H7 (cell line): ENCODE measurements at regions not wholly inside any gene's neighbourhood (a gene's known extent, or its start where the extent isn't known, plus 50 kb on each side); places are given as distances from the start of the nearest gene placed in this dataset.
A peak's percentile ranks its signal among the peaks of the same experiment; 100 is the strongest.

Experiments used
- DNase-seq: peaks from one replicate; pipeline ENCODE4 v3.0.0; 2012
- H3K27me3 ChIP-seq: 2 replicates; pipeline ENCODE4 v1.6.0; 2011; ENCODE audit warnings: mild to moderate bottlenecking, low read length; ENCODE audit not compliant: control insufficient read depth, insufficient read depth
- H3K36me3 ChIP-seq: replicated peaks from 2 replicates; pipeline ENCODE4 v1.5.1; 2011; ENCODE audit warnings: low read length; ENCODE audit not compliant: control insufficient read depth, insufficient read depth
- H3K4me3 ChIP-seq: 2 replicates; pipeline ENCODE4 v1.5.1; 2011; ENCODE audit warnings: low read depth, mild to moderate bottlenecking, control low read depth, low read length, moderate library complexity; ENCODE audit not compliant: insufficient read depth

DNA sequence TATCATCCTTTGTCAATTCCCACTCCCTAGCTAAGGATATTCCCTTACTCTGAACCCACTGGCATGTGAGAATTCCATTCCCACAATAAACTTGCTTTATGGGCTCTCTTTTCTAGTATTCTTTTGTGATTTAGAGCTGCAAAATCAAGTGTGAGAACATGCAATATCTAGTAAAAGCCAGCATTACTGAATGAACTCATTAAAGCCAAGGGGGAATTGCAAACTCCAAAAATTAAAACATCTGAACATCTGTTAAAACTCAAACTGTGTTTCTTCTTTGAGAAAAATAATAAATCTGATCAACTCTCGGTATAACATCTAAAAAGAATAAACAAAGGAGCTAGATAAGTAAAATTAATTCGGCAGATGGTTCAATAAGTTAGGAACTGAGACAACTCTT lies 53.1 kb upstream of the MPDZ start:
- DNase-seq = no peak
- H3K4me3 ChIP-seq = no peak overlapping the region
- H3K36me3 ChIP-seq = no peaks in the 10 kb centered on the region
- H3K27me3 ChIP-seq = no peaks in the 10 kb centered on the region

DNA sequence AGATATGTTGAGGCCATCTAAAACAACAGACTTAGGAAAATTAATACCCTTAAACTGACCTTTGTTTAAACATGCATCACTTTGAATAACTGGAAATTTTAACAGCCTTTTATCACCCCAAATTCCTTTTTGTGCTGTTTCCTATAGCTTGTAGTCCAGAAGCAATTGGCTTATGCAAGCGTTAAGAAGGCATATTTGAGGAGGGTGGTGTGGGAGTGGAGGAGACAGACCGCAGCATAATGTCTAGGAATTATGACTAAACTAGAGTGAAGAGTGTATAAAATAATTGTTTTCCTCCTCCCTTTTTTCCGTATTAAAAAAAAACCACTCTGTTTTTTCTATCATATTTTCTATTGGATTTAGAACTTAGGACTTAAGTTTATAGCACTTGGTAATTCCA lies 51.8 kb upstream of the MPDZ start:
- no peak for DNase-seq
- H3K4me3 ChIP-seq = no peak overlapping the region
- no peaks in the 10 kb centered on the region for H3K36me3 ChIP-seq
- H3K27me3 ChIP-seq = no peaks in the 10 kb centered on the region

DNA sequence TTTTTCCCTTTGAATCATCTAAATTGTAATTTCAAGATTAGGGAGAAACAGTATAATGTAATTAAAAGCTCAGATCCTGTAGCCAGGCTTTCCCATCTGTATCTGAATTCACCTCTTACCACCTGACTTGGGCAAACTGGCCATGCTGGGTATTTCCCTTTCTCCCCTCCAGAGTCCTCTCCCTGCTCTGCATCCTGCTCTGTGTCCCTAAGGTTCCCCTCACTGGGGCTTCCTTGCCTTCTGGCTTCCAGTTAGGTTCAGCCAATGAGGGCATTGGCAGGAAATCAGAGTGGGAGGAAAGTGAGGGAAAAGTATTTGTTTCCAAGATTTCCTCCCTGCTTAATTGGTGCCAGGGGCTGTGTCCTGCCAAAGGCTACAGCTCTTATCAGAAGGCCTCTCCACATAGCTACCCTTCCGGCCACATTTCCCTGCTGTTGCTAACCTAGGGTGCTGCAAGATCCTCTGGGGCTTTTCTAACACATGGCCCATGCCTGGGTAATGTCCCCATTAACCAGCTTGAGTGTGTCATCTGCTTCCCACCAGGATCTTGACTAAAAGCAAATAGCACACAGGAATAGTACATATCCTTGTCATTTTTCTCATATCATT lies 51.0 kb upstream of the MPDZ start:
- DNase-seq = peak; percentile 6
- Histone ChIP-seq H3K4me3 (no peak overlapping the region), H3K36me3 (no peaks in the 10 kb centered on the region), H3K27me3 (no peaks in the 10 kb centered on the region)
